Panc1 (cell line): ENCODE measurements at regions not wholly inside any gene's neighbourhood (a gene's known extent, or its start where the extent isn't known, plus 50 kb on each side); places are given as distances from the start of the nearest gene placed in this dataset.

ENCODE experiments used
- ATAC-seq: fragments of 200-7000 bp; cut with Tn5 transposase; 2 replicates; pipeline ENCODE4 v1.9.1; 2020; ENCODE audit warnings: mild to moderate bottlenecking, moderate library complexity
- BruUV-seq: library from RNA; stranded (reverse); fragments of 400-500 nt; replicated peaks from 2 replicates; lab custom pipeline; 2021; lab: Mats Ljungman, UMichigan
- CTCF ChIA-PET: fragments of 300-600 bp; sonication (Branson Sonifier 250); formaldehyde crosslinking; loops from one replicate; lab custom pipeline; 2022; ENCODE audit warnings: antibody characterized with exemption; lab: Charles Lee
- POLR2A ChIA-PET: fragments of 300-600 bp; sonication (Branson Sonifier 250); formaldehyde crosslinking; loops from one replicate; lab custom pipeline; 2022; ENCODE audit warnings: antibody characterized with exemption; lab: Charles Lee
- DNase-seq: peaks from one replicate; pipeline ENCODE4 v3.0.0-alpha.2; 2010; ENCODE audit warnings: low read depth, low spot score
- H3K27ac ChIP-seq: 2 replicates; pipeline ENCODE4 v1.5.1; 2011; ENCODE audit warnings: mild to moderate bottlenecking, low read length, inconsistent platforms
- H3K27me3 ChIP-seq: fragments of 200-500 bp; sonication (Bioruptor generic); 2 replicates; pipeline ENCODE4 v1.6.0; 2014; ENCODE audit warnings: low read length, inconsistent platforms; ENCODE audit not compliant: control insufficient read depth, insufficient read depth
- H3K36me3 ChIP-seq: fragments of 200-500 bp; sonication (Bioruptor generic); 2 replicates; pipeline ENCODE4 v1.5.1; 2014; ENCODE audit warnings: inconsistent platforms, mild to moderate bottlenecking, low read length, moderate library complexity; ENCODE audit not compliant: control insufficient read depth, insufficient read depth
- H3K4me1 ChIP-seq: 2 replicates; pipeline ENCODE4 v1.5.1; 2011; ENCODE audit warnings: inconsistent platforms, mild to moderate bottlenecking, low read length, moderate library complexity; ENCODE audit not compliant: control insufficient read depth, insufficient read depth
- H3K4me3 ChIP-seq, 2 experiments: 2 replicates each; pipeline ENCODE4 v1.5.1; 2011 to 2012; ENCODE audit warnings: low read depth in 2 of 2, low read length in 2 of 2, mild to moderate bottlenecking in 2 of 2, inconsistent platforms in 1 of 2, moderate library complexity in 1 of 2
- H3K9me3 ChIP-seq: fragments of 200-500 bp; sonication (Bioruptor generic); 2 replicates; pipeline ENCODE4 v1.5.1; 2014; ENCODE audit warnings: low read depth, mild to moderate bottlenecking, inconsistent platforms, low read length, moderate library complexity; ENCODE audit not compliant: control insufficient read depth, insufficient read depth
- CTCF ChIP-seq: fragments of 450-650 bp; IDR thresholded peaks from 2 replicates; pipeline ENCODE4 v1.5.1; 2017; ENCODE audit warnings: mild to moderate bottlenecking
- POLR2AphosphoS5 ChIP-seq: IDR thresholded peaks from 2 replicates; pipeline ENCODE4 v1.6.1; 2012; ENCODE audit warnings: mild to moderate bottlenecking, low read depth, low read length, moderate library complexity
- SIN3A ChIP-seq: IDR thresholded peaks from 2 replicates; pipeline ENCODE4 v1.6.1; 2012; ENCODE audit warnings: low read depth, mild to moderate bottlenecking, low read length, moderate library complexity, borderline replicate concordance; ENCODE audit not compliant: insufficient read depth
- TCF7L2 ChIP-seq: IDR thresholded peaks from 2 replicates; pipeline ENCODE4 v1.6.1; 2011; ENCODE audit warnings: mild to moderate bottlenecking, low read depth, low read length, inconsistent platforms
- in situ Hi-C: cut with HindIII; loops from 2 replicates; pipeline ENCODE4 v1.10.0; 2016; ENCODE audit warnings: low sequenced_read_pairs, low pct_unique_long_range_greater_than_20kb
- intact Hi-C: fragments of 100-400 bp; cut with micrococcal nuclease; formaldehyde crosslinking; loops from one replicate; pipeline ENCODE4 v1.10.0; 2022; ENCODE audit not compliant: unreplicated experiment
- TF ChIP-seq, protein P1 (sequence below), 2 experiments: IDR thresholded peaks; 2 replicates each; pipeline ENCODE4 v1.6.1; 2011 to 2012; ENCODE audit warnings: low read depth in 2 of 2, control low read depth in 1 of 2, low read length in 1 of 2, mild to moderate bottlenecking in 1 of 2, moderate library complexity in 1 of 2; ENCODE audit not compliant: insufficient read depth in 1 of 2

DNA sequence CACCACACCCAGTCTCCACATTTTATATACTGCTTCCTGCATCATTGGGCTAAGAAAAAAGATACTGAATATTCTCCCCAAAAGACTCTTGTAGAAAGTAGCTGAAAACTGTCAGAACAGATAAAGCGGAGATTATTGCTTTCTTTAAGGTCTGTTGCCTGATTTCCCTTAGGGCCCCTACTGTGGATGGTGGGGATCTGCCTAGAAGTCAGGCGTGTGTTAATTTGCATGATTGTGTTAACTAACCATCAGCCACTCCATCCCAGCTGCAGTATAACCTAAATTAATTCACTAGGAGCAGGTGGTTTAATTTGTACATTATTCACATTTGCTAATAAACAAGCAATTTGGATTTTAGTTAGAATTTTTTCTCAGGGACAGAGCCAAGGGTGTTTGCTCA is 360.3 kb downstream of the FBXW7 start:
- Histone ChIP-seq H3K4me3 (no peak overlapping the region), H3K36me3 (no peaks in the 10 kb centered on the region), H3K27me3 (no peaks in the 10 kb centered on the region; the same call in none of the 2 replicates), H3K4me1 (no peaks in the 10 kb centered on the region), H3K9me3 (no peaks in the 10 kb centered on the region), H3K27ac (no peak overlapping the region)
- ATAC-seq (no peak), DNase-seq (no peak)
- no peak for TF ChIP-seq CTCF
- TF ChIP-seq SIN3A, result no peak
- no peak for TF ChIP-seq POLR2AphosphoS5
- TF ChIP-seq, protein P1, sequence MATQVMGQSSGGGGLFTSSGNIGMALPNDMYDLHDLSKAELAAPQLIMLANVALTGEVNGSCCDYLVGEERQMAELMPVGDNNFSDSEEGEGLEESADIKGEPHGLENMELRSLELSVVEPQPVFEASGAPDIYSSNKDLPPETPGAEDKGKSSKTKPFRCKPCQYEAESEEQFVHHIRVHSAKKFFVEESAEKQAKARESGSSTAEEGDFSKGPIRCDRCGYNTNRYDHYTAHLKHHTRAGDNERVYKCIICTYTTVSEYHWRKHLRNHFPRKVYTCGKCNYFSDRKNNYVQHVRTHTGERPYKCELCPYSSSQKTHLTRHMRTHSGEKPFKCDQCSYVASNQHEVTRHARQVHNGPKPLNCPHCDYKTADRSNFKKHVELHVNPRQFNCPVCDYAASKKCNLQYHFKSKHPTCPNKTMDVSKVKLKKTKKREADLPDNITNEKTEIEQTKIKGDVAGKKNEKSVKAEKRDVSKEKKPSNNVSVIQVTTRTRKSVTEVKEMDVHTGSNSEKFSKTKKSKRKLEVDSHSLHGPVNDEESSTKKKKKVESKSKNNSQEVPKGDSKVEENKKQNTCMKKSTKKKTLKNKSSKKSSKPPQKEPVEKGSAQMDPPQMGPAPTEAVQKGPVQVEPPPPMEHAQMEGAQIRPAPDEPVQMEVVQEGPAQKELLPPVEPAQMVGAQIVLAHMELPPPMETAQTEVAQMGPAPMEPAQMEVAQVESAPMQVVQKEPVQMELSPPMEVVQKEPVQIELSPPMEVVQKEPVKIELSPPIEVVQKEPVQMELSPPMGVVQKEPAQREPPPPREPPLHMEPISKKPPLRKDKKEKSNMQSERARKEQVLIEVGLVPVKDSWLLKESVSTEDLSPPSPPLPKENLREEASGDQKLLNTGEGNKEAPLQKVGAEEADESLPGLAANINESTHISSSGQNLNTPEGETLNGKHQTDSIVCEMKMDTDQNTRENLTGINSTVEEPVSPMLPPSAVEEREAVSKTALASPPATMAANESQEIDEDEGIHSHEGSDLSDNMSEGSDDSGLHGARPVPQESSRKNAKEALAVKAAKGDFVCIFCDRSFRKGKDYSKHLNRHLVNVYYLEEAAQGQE (IDR thresholded peaks at IDR 0.05; ENCODE audit: insufficient read depth in 1 of 2, low read depth in 2 of 2, low read length in 1 of 2), result no peak
- no peak for TF ChIP-seq TCF7L2
- ChIA-PET POLR2A (no interaction called here), CTCF (no interaction called here)
- intact Hi-C loops (no loop called here), in situ Hi-C loops (no loop called here)
- BruUV-seq, result no TSS peak

- no peak for ATAC-seq
These were observed 363.7 kb downstream of the FBXW7 start for GRCh38 chr4:152172146-152172545.

More at GRCh38 chr4:152172146-152172545, 363.7 kb downstream of the FBXW7 start:
- intact Hi-C loops (no loop called here), in situ Hi-C loops (no loop called here)
- DNase-seq, result no peak
- no peaks in the 10 kb centered on the region for H3K36me3 ChIP-seq
- no peaks in the 10 kb centered on the region; the same call in none of the 2 replicates for H3K27me3 ChIP-seq
- H3K9me3 ChIP-seq, result no peaks in the 10 kb centered on the region
- H3K4me3 ChIP-seq, result no peak overlapping the region
- no TSS peak for BruUV-seq
- TF ChIP-seq POLR2AphosphoS5 (no peak), CTCF (no peak), TCF7L2 (no peak), SIN3A (no peak)
- TF ChIP-seq, protein P1 (IDR thresholded peaks at IDR 0.05; ENCODE audit: insufficient read depth in 1 of 2, low read depth in 2 of 2, low read length in 1 of 2), result no peak
- H3K27ac ChIP-seq, result no peak overlapping the region
- no peaks in the 10 kb centered on the region for H3K4me1 ChIP-seq
- ChIA-PET POLR2A (no interaction called here), CTCF (no interaction called here)
